ENCODE measurements at regions not wholly inside any gene's neighbourhood (a gene's known extent, or its start where the extent isn't known, plus 50 kb on each side); places are given as distances from the start of the nearest gene placed in this dataset.
"Not testable (repeated sequence)": the region's sequence is repeated elsewhere in the genome, so short reads cannot be mapped to it uniquely, and the experiment has no call there.

GRCh38 chr4:28015996-28016395 lies 1155.4 kb downstream of the STIM2 start:
- FAIRE-seq (no peak), DNase-seq (ENCODE audit: low spot score) (no peak)

GRCh38 chr4:28038253-28038652 lies 1177.6 kb downstream of the STIM2 start:
- DNase-seq (ENCODE audit: low spot score); FAIRE-seq: not testable (repeated sequence)

- FAIRE-seq (no peak), DNase-seq (ENCODE audit: low spot score) (no peak)
Observed at GRCh38 chr4:28062562-28062961, 1201.9 kb downstream of the STIM2 start.

GRCh38 chr4:28073860-28074555 lies 1213.4 kb downstream of the STIM2 start:
- DNase-seq (ENCODE audit: low spot score) = no peak
- no peak for FAIRE-seq

- DNase-seq (ENCODE audit: low spot score) = no peak
- no peak for FAIRE-seq
Observed at GRCh38 chr4:28075401-28075956, 1214.8 kb downstream of the STIM2 start.

GRCh38 chr4:28077203-28077602 lies 1216.6 kb downstream of the STIM2 start:
- DNase-seq (ENCODE audit: low spot score); FAIRE-seq: not testable (repeated sequence)

- FAIRE-seq (no peak), DNase-seq (ENCODE audit: low spot score) (no peak)
Observed at GRCh38 chr4:28082686-28083390, 1222.2 kb downstream of the STIM2 start.

- no peak for FAIRE-seq
Observed at GRCh38 chr4:28092610-28093009, 1232.0 kb downstream of the STIM2 start.

GRCh38 chr4:28093071-28093470 lies 1232.4 kb downstream of the STIM2 start:
- FAIRE-seq = no peak
- DNase-seq (ENCODE audit: low spot score) = no peak

More at GRCh38 chr4:28092610-28093009, 1232.0 kb downstream of the STIM2 start:
- no peak for DNase-seq (ENCODE audit: low spot score)

GRCh38 chr4:28101583-28101982 lies 1240.9 kb downstream of the STIM2 start:
- DNase-seq (ENCODE audit: low spot score) (no peak), FAIRE-seq (no peak)

- no peak for DNase-seq (ENCODE audit: low spot score)
- FAIRE-seq = no peak
Observed at GRCh38 chr4:28105271-28105859, 1244.7 kb downstream of the STIM2 start.

GRCh38 chr4:28106155-28106554 lies 1245.5 kb downstream of the STIM2 start:
- DNase-seq (ENCODE audit: low spot score) (no peak), FAIRE-seq (no peak)

GRCh38 chr4:28109801-28110200 lies 1249.2 kb downstream of the STIM2 start:
- no peak for FAIRE-seq

GRCh38 chr4:28112691-28113335 lies 1252.2 kb downstream of the STIM2 start:
- not testable (repeated sequence) for DNase-seq (ENCODE audit: low spot score); FAIRE-seq

More at GRCh38 chr4:28109801-28110200, 1249.2 kb downstream of the STIM2 start:
- no peak for DNase-seq (ENCODE audit: low spot score)

- DNase-seq (ENCODE audit: low spot score); FAIRE-seq: not testable (repeated sequence)
Observed at GRCh38 chr4:28113586-28113985, 1252.9 kb downstream of the STIM2 start.

- not testable (repeated sequence) for FAIRE-seq; DNase-seq (ENCODE audit: low spot score)
Observed at GRCh38 chr4:28116526-28117083, 1256.0 kb downstream of the STIM2 start.

GRCh38 chr4:28117084-28117682 lies 1256.5 kb downstream of the STIM2 start:
- FAIRE-seq = no peak
- DNase-seq (ENCODE audit: low spot score) = no peak

GRCh38 chr4:28146191-28146590 lies 1285.5 kb downstream of the STIM2 start:
- FAIRE-seq (no peak), DNase-seq (ENCODE audit: low spot score) (no peak)

GRCh38 chr4:28148221-28148620 lies 1287.6 kb downstream of the STIM2 start:
- DNase-seq (ENCODE audit: low spot score) = no peak
- no peak for FAIRE-seq

GRCh38 chr4:28149762-28150161 lies 1289.1 kb downstream of the STIM2 start:
- FAIRE-seq (no peak), DNase-seq (ENCODE audit: low spot score) (no peak)

- DNase-seq (ENCODE audit: low spot score) = no peak
- FAIRE-seq = no peak
Observed at GRCh38 chr4:28151314-28151713, 1290.7 kb downstream of the STIM2 start.

Data from RCC 7860 (cell line).